ENCODE measurements at regions not wholly inside any gene's neighbourhood (a gene's known extent, or its start where the extent isn't known, plus 50 kb on each side); places are given as distances from the start of the nearest gene placed in this dataset.

GRCh38 chr14:42190744-42191143, 584.1 kb downstream of the LRFN5 start:
- Histone ChIP-seq H3K27ac (ENCODE audit: low read depth in 2 of 2, low read length in 1 of 2) (no peak overlapping the region), H2AFZ (ENCODE audit: low read depth) (no peak overlapping the region), H3K9me2 (no peaks in the 10 kb centered on the region), H3K9me3 (no peaks in the 10 kb centered on the region), H3K27me3 (ENCODE audit: insufficient read depth) (no peaks in the 10 kb centered on the region), H3K36me3 (replicated peaks in 1 of 2; ENCODE audit: control insufficient read depth in 1 of 2, insufficient read depth in 2 of 2, low read length in 1 of 2) (no peaks in the 10 kb centered on the region), H3K9ac (no peak overlapping the region), H3K4me1 (ENCODE audit: control insufficient read depth in 1 of 2, insufficient read depth in 2 of 2, low read depth in 1 of 2, low read length in 1 of 2) (peaks cover 0 to 11% of the 10 kb centered on the region in 2 experiments; a peak in 1 of 4 replicates), H3F3A (replicated peaks; ENCODE audit: insufficient read depth) (peaks cover 3% of the 10 kb centered on the region), H3K79me2 (ENCODE audit: insufficient read depth) (no peaks in the 10 kb centered on the region), H3K4me2 (no peak overlapping the region), H3K4me3 (ENCODE audit: low read depth in 2 of 2, low read length in 1 of 2) (no peak overlapping the region), H4K20me1 (ENCODE audit: insufficient read depth) (no peaks in the 10 kb centered on the region)
- TF ChIP-seq RAD21 (IDR thresholded peaks at IDR 0.05; ENCODE audit: low read length) (no peak), MAX (IDR thresholded peaks at IDR 0.05; ENCODE audit: low read depth) (no peak), USF2 (IDR thresholded peaks at IDR 0.05; ENCODE audit: borderline replicate concordance, low read depth, low read length) (no peak), CTCF (IDR thresholded peaks at IDR 0.05) (no peak), SMC3 (IDR thresholded peaks at IDR 0.05; ENCODE audit: low read depth, low read length) (no peak), TAF1 (IDR thresholded peaks at IDR 0.05; ENCODE audit: borderline replicate concordance, low read depth, low read length) (no peak), EP300 (IDR thresholded peaks at IDR 0.05; ENCODE audit: borderline replicate concordance in 1 of 2, low read depth in 1 of 2, low read length in 1 of 2) (no peak), TCF12 (IDR thresholded peaks at IDR 0.05) (no peak), RXRA (IDR thresholded peaks at IDR 0.05; ENCODE audit: borderline replicate concordance, low read depth) (no peak), ZBTB33 (IDR thresholded peaks at IDR 0.05; ENCODE audit: borderline replicate concordance, low read depth) (no peak), EZH2phosphoT487 (IDR thresholded peaks at IDR 0.05; ENCODE audit: borderline replicate concordance, low read depth) (no peak), FOXM1 (IDR thresholded peaks at IDR 0.05; ENCODE audit: low read depth) (no peak), MXI1 (IDR thresholded peaks at IDR 0.05; ENCODE audit: low read depth, low read length) (no peak), YY1 (IDR thresholded peaks at IDR 0.05; ENCODE audit: low read depth) (no peak), CHD2 (IDR thresholded peaks at IDR 0.05; ENCODE audit: low read length, partially characterized antibody) (no peak), USF1 (IDR thresholded peaks at IDR 0.05; ENCODE audit: borderline replicate concordance, low read depth) (no peak), RCOR1 (IDR thresholded peaks at IDR 0.05; ENCODE audit: low read length) (no peak), MEF2A (IDR thresholded peaks at IDR 0.05; ENCODE audit: borderline replicate concordance, low read depth) (no peak), SIN3A (IDR thresholded peaks at IDR 0.05; ENCODE audit: borderline replicate concordance, low read depth, low read length) (no peak), NRF1 (IDR thresholded peaks at IDR 0.05; ENCODE audit: low read depth, low read length) (no peak)
- DNase-seq: no peak
- CTCF ChIA-PET: no interaction called here
- POLR2A ChIA-PET: no interaction called here
- 17% methylated on average over 1 of the region's 1 CpG for WGBS (ENCODE audit: low lambda C conversion rate)

Data from SK-N-SH (cell line).